SHP77 (cell line): ENCODE measurements at regions not wholly inside any gene's neighbourhood (a gene's known extent, or its start where the extent isn't known, plus 50 kb on each side); places are given as distances from the start of the nearest gene placed in this dataset.

ENCODE experiments used
- DNase-seq, 2 experiments: peaks; one replicate each; lab custom pipeline; 2025; lab: John Stamatoyannopoulos, UW

- DNase-seq: peak in 1 of 2 experiments; percentile 52
Observed at GRCh38 chr20:22431419-22431818, 153.0 kb downstream of the FOXA2 start.

GRCh38 chr20:22430746-22431168 lies 153.6 kb downstream of the FOXA2 start:
- peak; percentile 86 to 93 for DNase-seq

- DNase-seq: peak; percentile 94 to 96
Observed at GRCh38 chr20:22430154-22430745, 154.1 kb downstream of the FOXA2 start.

- no peak for DNase-seq
Observed at GRCh38 chr20:22429175-22430153, 154.9 kb downstream of the FOXA2 start.

- DNase-seq: no peak
Observed at GRCh38 chr20:22428051-22428450, 156.3 kb downstream of the FOXA2 start.

GRCh38 chr20:22426772-22427171 lies 157.6 kb downstream of the FOXA2 start:
- DNase-seq: no peak

- no peak for DNase-seq
Observed at GRCh38 chr20:22425344-22426295, 158.8 kb downstream of the FOXA2 start.

- DNase-seq: no peak
Observed at GRCh38 chr20:22423190-22423832, 161.1 kb downstream of the FOXA2 start.

GRCh38 chr20:22420116-22420598 lies 164.2 kb downstream of the FOXA2 start:
- DNase-seq: no peak

- DNase-seq: no peak
Observed at GRCh38 chr20:22418738-22419137, 165.6 kb downstream of the FOXA2 start.

GRCh38 chr20:22414305-22414742 lies 170.0 kb downstream of the FOXA2 start:
- DNase-seq: peak; percentile 88 to 94

GRCh38 chr20:22412977-22413868 lies 171.1 kb downstream of the FOXA2 start:
- DNase-seq: peak; percentile 56 to 65

GRCh38 chr20:22411627-22412450 lies 172.5 kb downstream of the FOXA2 start:
- DNase-seq: peak; percentile 30 to 53

- no peak for DNase-seq
Observed at GRCh38 chr20:22411286-22411626, 173.1 kb downstream of the FOXA2 start.

GRCh38 chr20:22410556-22411130 lies 173.7 kb downstream of the FOXA2 start:
- DNase-seq: no peak

GRCh38 chr20:22408521-22409402 lies 175.6 kb downstream of the FOXA2 start:
- DNase-seq: no peak

- DNase-seq: no peak
Observed at GRCh38 chr20:22407237-22408193, 176.9 kb downstream of the FOXA2 start.
